Neural progenitor cell (in vitro differentiated cells): ENCODE measurements at regions not wholly inside any gene's neighbourhood (a gene's known extent, or its start where the extent isn't known, plus 50 kb on each side); places are given as distances from the start of the nearest gene placed in this dataset.

Source experiments
- DNase-seq: peaks from one replicate; pipeline ENCODE4 v3.0.0-alpha.2; 2016; ENCODE audit warnings: low spot score
- H2AFZ ChIP-seq: fragments of 200-600 bp; sonication (generic); replicated peaks from 2 replicates; pipeline ENCODE4 v1.6.1; 2016; ENCODE audit warnings: antibody characterized with exemption
- H3F3A ChIP-seq: fragments of 200-600 bp; sonication (generic); 2 replicates; pipeline ENCODE4 v1.6.1; 2016; ENCODE audit warnings: antibody characterized with exemption, low read depth
- H3K27ac ChIP-seq: fragments of 200-600 bp; sonication (generic); 2 replicates; pipeline ENCODE4 v1.5.1; 2016; ENCODE audit warnings: mild to moderate bottlenecking
- H3K27me3 ChIP-seq: fragments of 200-600 bp; sonication (generic); 2 replicates; pipeline ENCODE4 v1.6.1; 2016; ENCODE audit warnings: mild to moderate bottlenecking, moderate library complexity
- H3K36me3 ChIP-seq: fragments of 200-600 bp; sonication (generic); 2 replicates; pipeline ENCODE4 v1.5.1; 2016
- H3K4me1 ChIP-seq: fragments of 200-600 bp; sonication (generic); 2 replicates; pipeline ENCODE4 v1.6.1; 2016; ENCODE audit warnings: mixed run types
- H3K4me2 ChIP-seq: fragments of 200-600 bp; sonication (generic); 2 replicates; pipeline ENCODE4 v1.6.1; 2016
- H3K4me3 ChIP-seq: fragments of 200-600 bp; sonication (generic); 2 replicates; pipeline ENCODE4 v1.5.1; 2016
- H3K79me2 ChIP-seq: fragments of 200-600 bp; sonication (generic); 2 replicates; pipeline ENCODE4 v1.6.1; 2016; ENCODE audit warnings: low read depth
- H3K9ac ChIP-seq: fragments of 200-600 bp; sonication (generic); 2 replicates; pipeline ENCODE4 v1.6.1; 2016
- H3K9me3 ChIP-seq: fragments of 200-600 bp; sonication (generic); 2 replicates; pipeline ENCODE4 v1.5.1; 2016; ENCODE audit warnings: low read depth
- H4K20me1 ChIP-seq: fragments of 200-600 bp; sonication (generic); 2 replicates; pipeline ENCODE4 v1.6.1; 2016; ENCODE audit warnings: low read depth
- H3K27ac Mint-ChIP-seq: 3 replicates; pipeline ENCODE4 v1.8.0; 2021; ENCODE audit warnings: mixed read lengths
- H3K27me3 Mint-ChIP-seq: 2 replicates; pipeline ENCODE4 v1.8.0; 2022; ENCODE audit warnings: low read depth, mild to moderate bottlenecking, inconsistent platforms, moderate library complexity, mixed read lengths; ENCODE audit not compliant: insufficient read depth
- H3K36me3 Mint-ChIP-seq: 3 replicates; pipeline ENCODE4 v1.8.0; 2021; ENCODE audit warnings: mixed read lengths
- H3K4me1 Mint-ChIP-seq: 3 replicates; pipeline ENCODE4 v1.8.0; 2021; ENCODE audit warnings: mixed read lengths
- H3K4me3 Mint-ChIP-seq: 3 replicates; pipeline ENCODE4 v1.8.0; 2021; ENCODE audit warnings: mild to moderate bottlenecking, moderate library complexity, mixed read lengths
- H3K9me3 Mint-ChIP-seq: 3 replicates; pipeline ENCODE4 v1.8.0; 2020; ENCODE audit warnings: mixed read lengths
- EZH2 ChIP-seq: fragments of 200-600 bp; sonication (generic); IDR thresholded peaks from 2 replicates; pipeline ENCODE4 v1.6.1; 2017; ENCODE audit warnings: antibody characterized with exemption, mild to moderate bottlenecking, moderate library complexity
- EZH2phosphoT487 ChIP-seq: fragments of 200-600 bp; sonication (generic); IDR thresholded peaks from 2 replicates; pipeline ENCODE4 v1.6.1; 2017; ENCODE audit warnings: antibody characterized with exemption
- TF ChIP-seq, protein P1 (sequence below): fragments of 200-600 bp; sonication (generic); IDR thresholded peaks from 2 replicates; pipeline ENCODE4 v1.5.1; 2017; ENCODE audit warnings: antibody characterized with exemption, mild to moderate bottlenecking

GRCh38 chr7:437329-438251 lies 82.1 kb downstream of the PDGFA start:
- Histone ChIP-seq H3K27ac (no peak overlapping the region), H3K9me3 (no peaks in the 10 kb centered on the region), H3K27me3 (no peaks in the 10 kb centered on the region), H3K36me3 (no peaks in the 10 kb centered on the region), H3K4me2 (peak overlapping the region; percentile 46), H3K4me3 (no peak overlapping the region), H3K79me2 (no peaks in the 10 kb centered on the region), H4K20me1 (no peaks in the 10 kb centered on the region), H2AFZ (peak overlapping the region; percentile 5), H3K4me1 (peaks cover 19% of the 10 kb centered on the region), H3F3A (peaks cover 15% of the 10 kb centered on the region), H3K9ac (no peak overlapping the region)
- H3K27ac Mint-ChIP-seq = peak overlapping the region; percentile 92
- DNase-seq = peak; percentile 54
- H3K27me3 Mint-ChIP-seq = no peaks in the 10 kb centered on the region
- H3K4me1 Mint-ChIP-seq = peaks cover 36% of the 10 kb centered on the region
- TF ChIP-seq EZH2 (no peak), EZH2phosphoT487 (no peak)
- TF ChIP-seq, protein P1, sequence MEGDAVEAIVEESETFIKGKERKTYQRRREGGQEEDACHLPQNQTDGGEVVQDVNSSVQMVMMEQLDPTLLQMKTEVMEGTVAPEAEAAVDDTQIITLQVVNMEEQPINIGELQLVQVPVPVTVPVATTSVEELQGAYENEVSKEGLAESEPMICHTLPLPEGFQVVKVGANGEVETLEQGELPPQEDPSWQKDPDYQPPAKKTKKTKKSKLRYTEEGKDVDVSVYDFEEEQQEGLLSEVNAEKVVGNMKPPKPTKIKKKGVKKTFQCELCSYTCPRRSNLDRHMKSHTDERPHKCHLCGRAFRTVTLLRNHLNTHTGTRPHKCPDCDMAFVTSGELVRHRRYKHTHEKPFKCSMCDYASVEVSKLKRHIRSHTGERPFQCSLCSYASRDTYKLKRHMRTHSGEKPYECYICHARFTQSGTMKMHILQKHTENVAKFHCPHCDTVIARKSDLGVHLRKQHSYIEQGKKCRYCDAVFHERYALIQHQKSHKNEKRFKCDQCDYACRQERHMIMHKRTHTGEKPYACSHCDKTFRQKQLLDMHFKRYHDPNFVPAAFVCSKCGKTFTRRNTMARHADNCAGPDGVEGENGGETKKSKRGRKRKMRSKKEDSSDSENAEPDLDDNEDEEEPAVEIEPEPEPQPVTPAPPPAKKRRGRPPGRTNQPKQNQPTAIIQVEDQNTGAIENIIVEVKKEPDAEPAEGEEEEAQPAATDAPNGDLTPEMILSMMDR = no peak
- no peaks in the 10 kb centered on the region for H3K9me3 Mint-ChIP-seq
- H3K36me3 Mint-ChIP-seq = no peaks in the 10 kb centered on the region
- H3K4me3 Mint-ChIP-seq = no peak overlapping the region

- no peak for DNase-seq
- Mint-ChIP-seq H3K9me3 (no peaks in the 10 kb centered on the region), H3K27ac (no peak overlapping the region), H3K36me3 (no peaks in the 10 kb centered on the region), H3K4me3 (no peak overlapping the region), H3K4me1 (peaks cover 32% of the 10 kb centered on the region), H3K27me3 (no peaks in the 10 kb centered on the region)
- H3K4me2 ChIP-seq = no peak overlapping the region
- H3K27me3 ChIP-seq = no peaks in the 10 kb centered on the region
- peaks cover 15% of the 10 kb centered on the region for H3F3A ChIP-seq
- no peaks in the 10 kb centered on the region for H3K36me3 ChIP-seq
- no peak overlapping the region for H3K27ac ChIP-seq
- H4K20me1 ChIP-seq = no peaks in the 10 kb centered on the region
- no peak overlapping the region for H3K4me3 ChIP-seq
- peaks cover 19% of the 10 kb centered on the region for H3K4me1 ChIP-seq
- TF ChIP-seq EZH2phosphoT487 (no peak), EZH2 (no peak)
- TF ChIP-seq, protein P1 = no peak
- H2AFZ ChIP-seq = no peak overlapping the region
- H3K9me3 ChIP-seq = no peaks in the 10 kb centered on the region
- H3K9ac ChIP-seq = no peak overlapping the region
- H3K79me2 ChIP-seq = no peaks in the 10 kb centered on the region
Observed at GRCh38 chr7:438361-438760, 81.3 kb downstream of the PDGFA start.

DNA sequence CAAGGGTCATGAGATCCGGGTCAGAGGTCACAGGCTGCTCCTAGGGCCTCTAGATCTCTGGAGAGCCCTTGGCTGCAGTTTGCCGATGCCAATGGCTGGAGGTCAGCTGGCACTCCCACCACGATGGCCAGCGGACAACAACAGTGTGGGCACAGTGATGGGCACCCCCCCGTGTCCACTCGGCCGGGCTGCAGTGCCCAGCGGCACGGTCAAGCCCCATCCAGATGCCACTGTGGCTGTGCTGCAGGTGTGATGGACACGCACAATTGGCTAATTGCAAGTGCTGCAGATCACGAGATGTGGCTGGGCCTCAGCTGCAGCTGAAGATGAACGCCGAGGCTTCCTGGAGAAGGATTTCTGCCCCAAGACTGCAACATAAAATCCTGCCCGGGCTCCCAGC lies 80.7 kb downstream of the PDGFA start:
- no peaks in the 10 kb centered on the region for H3K79me2 ChIP-seq
- no peak overlapping the region for H2AFZ ChIP-seq
- no peak overlapping the region for H3K9ac ChIP-seq
- no peaks in the 10 kb centered on the region for H4K20me1 ChIP-seq
- Mint-ChIP-seq H3K4me1 (peaks cover 31% of the 10 kb centered on the region), H3K27me3 (no peaks in the 10 kb centered on the region), H3K9me3 (no peaks in the 10 kb centered on the region), H3K4me3 (no peak overlapping the region), H3K27ac (no peak overlapping the region), H3K36me3 (no peaks in the 10 kb centered on the region)
- no peaks in the 10 kb centered on the region for H3K9me3 ChIP-seq
- H3K4me1 ChIP-seq = peaks cover 19% of the 10 kb centered on the region
- no peak for TF ChIP-seq EZH2
- TF ChIP-seq, protein P1 = no peak
- TF ChIP-seq EZH2phosphoT487 = no peak
- no peak overlapping the region for H3K27ac ChIP-seq
- no peak overlapping the region for H3K4me2 ChIP-seq
- no peaks in the 10 kb centered on the region for H3K27me3 ChIP-seq
- DNase-seq = no peak
- no peaks in the 10 kb centered on the region for H3K36me3 ChIP-seq
- H3F3A ChIP-seq = peaks cover 15% of the 10 kb centered on the region
- no peak overlapping the region for H3K4me3 ChIP-seq
